MM.1S (cell line): ENCODE measurements at regions not wholly inside any gene's neighbourhood (a gene's known extent, or its start where the extent isn't known, plus 50 kb on each side); places are given as distances from the start of the nearest gene placed in this dataset.

Experiments used
- DNase-seq: peaks from one replicate; pipeline ENCODE4 v3.0.0-alpha.2; 2015
- H2AFZ ChIP-seq: fragments of 300-600 bp; sonication (generic); 2 replicates; pipeline ENCODE4 v1.6.0; 2016; ENCODE audit warnings: antibody characterized with exemption, low read length
- H3F3A ChIP-seq: fragments of 300-600 bp; sonication (generic); 2 replicates; pipeline ENCODE4 v1.6.1; 2016; ENCODE audit warnings: mild to moderate bottlenecking, antibody characterized with exemption, low read length, moderate library complexity, mixed read lengths; ENCODE audit not compliant: insufficient read depth
- H3K27ac ChIP-seq: fragments of 300-600 bp; sonication (generic); 2 replicates; pipeline ENCODE4 v1.5.1; 2016; ENCODE audit warnings: mild to moderate bottlenecking, low read length
- H3K27me3 ChIP-seq: fragments of 300-600 bp; sonication (generic); replicated peaks from 2 replicates; pipeline ENCODE4 v1.6.0; 2016; ENCODE audit warnings: low read length; ENCODE audit not compliant: insufficient read depth
- H3K36me3 ChIP-seq: fragments of 300-600 bp; sonication (generic); replicated peaks from 2 replicates; pipeline ENCODE4 v1.6.1; 2016; ENCODE audit warnings: mild to moderate bottlenecking, low read length, mixed read lengths; ENCODE audit not compliant: insufficient read depth
- H3K4me1 ChIP-seq: fragments of 300-600 bp; sonication (generic); 2 replicates; pipeline ENCODE4 v1.6.1; 2016; ENCODE audit warnings: low read length, mixed read lengths
- H3K4me2 ChIP-seq: fragments of 300-600 bp; sonication (generic); 2 replicates; pipeline ENCODE4 v1.6.0; 2016; ENCODE audit warnings: low read depth, low read length
- H3K4me3 ChIP-seq: fragments of 300-600 bp; sonication (generic); 2 replicates; pipeline ENCODE4 v1.5.1; 2016; ENCODE audit warnings: low read length, mixed read lengths
- H3K79me2 ChIP-seq: fragments of 300-600 bp; sonication (generic); 2 replicates; pipeline ENCODE4 v1.6.1; 2016; ENCODE audit warnings: mixed run types, low read length, mixed read lengths
- H3K9ac ChIP-seq: fragments of 300-600 bp; sonication (generic); 2 replicates; pipeline ENCODE4 v1.6.1; 2016; ENCODE audit warnings: low read length, mixed read lengths
- H3K9me2 ChIP-seq: fragments of 300-600 bp; sonication (generic); replicated peaks from 2 replicates; pipeline ENCODE4 v1.6.1; 2016; ENCODE audit warnings: mild to moderate bottlenecking, low read length, mixed read lengths; ENCODE audit not compliant: insufficient read depth
- H3K9me3 ChIP-seq: fragments of 300-600 bp; sonication (generic); replicated peaks from 2 replicates; pipeline ENCODE4 v1.6.1; 2016; ENCODE audit warnings: mild to moderate bottlenecking, low read length, mixed read lengths; ENCODE audit not compliant: insufficient read depth
- H4K20me1 ChIP-seq: fragments of 300-600 bp; sonication (generic); 2 replicates; pipeline ENCODE4 v1.6.1; 2016; ENCODE audit warnings: mild to moderate bottlenecking, low read length, moderate library complexity, mixed read lengths; ENCODE audit not compliant: insufficient read depth
- EZH2 ChIP-seq: fragments of 300-600 bp; sonication (generic); optimal IDR thresholded peaks from 2 replicates; pipeline ENCODE3; 2017; ENCODE audit warnings: low read depth, mild to moderate bottlenecking, antibody characterized with exemption, low read length, mixed read lengths
- EZH2phosphoT487 ChIP-seq: fragments of 300-600 bp; sonication (generic); IDR thresholded peaks from 2 replicates; pipeline ENCODE4 v1.6.1; 2018; ENCODE audit warnings: antibody characterized with exemption, low read length
- TF ChIP-seq, protein P1 (sequence below): fragments of 300-600 bp; sonication (generic); IDR thresholded peaks from 2 replicates; pipeline ENCODE4 v1.5.1; 2016; ENCODE audit warnings: antibody characterized with exemption, low read length, mixed read lengths

DNA sequence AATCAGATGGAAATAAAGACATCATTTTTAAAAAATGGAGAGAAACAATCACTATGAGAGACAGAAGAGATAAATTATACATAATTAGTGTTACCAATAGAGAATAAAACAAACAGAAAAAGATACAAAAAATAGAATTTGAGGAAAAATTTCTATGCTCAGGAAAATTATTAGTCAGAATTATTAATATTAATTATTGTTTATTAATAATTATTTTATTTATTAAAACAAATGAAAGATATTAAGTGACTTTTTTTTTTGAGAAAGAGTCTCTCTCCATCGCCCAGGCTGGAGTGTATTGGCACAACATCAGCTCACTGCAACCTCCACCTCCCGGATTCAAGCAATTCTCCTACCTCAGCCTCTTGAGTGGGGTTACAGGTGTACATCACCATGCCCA, 299.8 kb upstream of the NR5A2 start:
- H2AFZ ChIP-seq: no peak overlapping the region

GRCh38 chr1:199728345-199728744, 299.2 kb upstream of the NR5A2 start:
- H3K4me1 ChIP-seq: peaks cover 7% of the 10 kb centered on the region; the same call in 1 of the 2 replicates
- H3K9ac ChIP-seq: no peak overlapping the region
- no peak overlapping the region for H3K27ac ChIP-seq
- H3K27me3 ChIP-seq: 0 out of 2 replicates have a peak, but pooled peaks cover 12% of the 10 kb centered on the region
- H3K9me3 ChIP-seq: no peaks in the 10 kb centered on the region
- H4K20me1 ChIP-seq: no peaks in the 10 kb centered on the region
- H3K36me3 ChIP-seq: no peaks in the 10 kb centered on the region
- TF ChIP-seq EZH2phosphoT487 (no peak), EZH2 (no peak)
- TF ChIP-seq, protein P1, sequence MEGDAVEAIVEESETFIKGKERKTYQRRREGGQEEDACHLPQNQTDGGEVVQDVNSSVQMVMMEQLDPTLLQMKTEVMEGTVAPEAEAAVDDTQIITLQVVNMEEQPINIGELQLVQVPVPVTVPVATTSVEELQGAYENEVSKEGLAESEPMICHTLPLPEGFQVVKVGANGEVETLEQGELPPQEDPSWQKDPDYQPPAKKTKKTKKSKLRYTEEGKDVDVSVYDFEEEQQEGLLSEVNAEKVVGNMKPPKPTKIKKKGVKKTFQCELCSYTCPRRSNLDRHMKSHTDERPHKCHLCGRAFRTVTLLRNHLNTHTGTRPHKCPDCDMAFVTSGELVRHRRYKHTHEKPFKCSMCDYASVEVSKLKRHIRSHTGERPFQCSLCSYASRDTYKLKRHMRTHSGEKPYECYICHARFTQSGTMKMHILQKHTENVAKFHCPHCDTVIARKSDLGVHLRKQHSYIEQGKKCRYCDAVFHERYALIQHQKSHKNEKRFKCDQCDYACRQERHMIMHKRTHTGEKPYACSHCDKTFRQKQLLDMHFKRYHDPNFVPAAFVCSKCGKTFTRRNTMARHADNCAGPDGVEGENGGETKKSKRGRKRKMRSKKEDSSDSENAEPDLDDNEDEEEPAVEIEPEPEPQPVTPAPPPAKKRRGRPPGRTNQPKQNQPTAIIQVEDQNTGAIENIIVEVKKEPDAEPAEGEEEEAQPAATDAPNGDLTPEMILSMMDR: no peak
- no peak overlapping the region for H3K4me2 ChIP-seq
- H3K79me2 ChIP-seq: no peaks in the 10 kb centered on the region
- H3F3A ChIP-seq: no peaks in the 10 kb centered on the region
- H3K4me3 ChIP-seq: no peak overlapping the region
- DNase-seq: no peak
- H3K9me2 ChIP-seq: no peaks in the 10 kb centered on the region
- H2AFZ ChIP-seq: no peak overlapping the region

More for the DNA sequence above, 299.8 kb upstream of the NR5A2 start:
- Histone ChIP-seq H3K27ac (no peak overlapping the region), H3K4me3 (no peak overlapping the region), H3K9me2 (no peaks in the 10 kb centered on the region), H3F3A (no peaks in the 10 kb centered on the region), H3K4me2 (no peak overlapping the region), H3K27me3 (0 out of 2 replicates have a peak, but pooled peaks cover 12% of the 10 kb centered on the region), H3K4me1 (peaks cover 7% of the 10 kb centered on the region; the same call in 1 of the 2 replicates), H3K9ac (no peak overlapping the region), H3K9me3 (no peaks in the 10 kb centered on the region), H3K36me3 (no peaks in the 10 kb centered on the region), H4K20me1 (no peaks in the 10 kb centered on the region), H3K79me2 (no peaks in the 10 kb centered on the region)
- DNase-seq: no peak
- TF ChIP-seq EZH2 (no peak), EZH2phosphoT487 (no peak)
- TF ChIP-seq, protein P1: no peak

DNA sequence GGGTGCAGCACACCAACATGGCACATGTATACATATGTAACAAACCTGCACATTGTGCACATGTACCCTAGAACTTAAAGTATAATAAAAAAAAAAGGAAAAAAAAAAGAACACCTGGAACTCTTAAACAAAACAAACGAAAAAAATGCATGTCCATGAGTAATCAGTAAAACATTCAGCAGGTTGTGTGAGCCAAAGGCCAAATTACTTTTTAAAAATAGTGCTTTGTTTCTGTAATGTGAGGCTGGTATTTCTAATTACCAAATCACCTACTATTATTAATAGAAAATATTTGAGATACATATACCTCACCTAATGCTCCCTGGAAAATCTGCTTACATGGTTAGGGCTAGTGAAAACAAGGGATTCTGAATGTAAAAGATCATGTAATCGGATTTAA, 294.4 kb upstream of the NR5A2 start:
- Histone ChIP-seq H3K9me3 (no peaks in the 10 kb centered on the region), H3K9me2 (no peaks in the 10 kb centered on the region), H3K9ac (no peak overlapping the region), H3K4me1 (no peaks in the 10 kb centered on the region), H2AFZ (no peak overlapping the region), H3K79me2 (no peaks in the 10 kb centered on the region), H3K4me3 (no peak overlapping the region), H3K36me3 (no peaks in the 10 kb centered on the region), H4K20me1 (no peaks in the 10 kb centered on the region), H3K27me3 (no peaks in the 10 kb centered on the region), H3F3A (no peaks in the 10 kb centered on the region), H3K27ac (no peak overlapping the region), H3K4me2 (no peak overlapping the region)
- DNase-seq: no peak
- TF ChIP-seq EZH2: no peak
- TF ChIP-seq, protein P1: no peak
- no peak for TF ChIP-seq EZH2phosphoT487
